NCI-H2196 (cell line): ENCODE measurements at regions not wholly inside any gene's neighbourhood (a gene's known extent, or its start where the extent isn't known, plus 50 kb on each side); places are given as distances from the start of the nearest gene placed in this dataset.
A peak's percentile ranks its signal among the peaks of the same experiment; 100 is the strongest.
"Not testable (repeated sequence)": the region's sequence is repeated elsewhere in the genome, so short reads cannot be mapped to it uniquely, and the experiment has no call there.

Source experiments
- DNase-seq: peaks from one replicate; lab custom pipeline; 2025; ENCODE audit not compliant: unreplicated experiment; lab: John Stamatoyannopoulos, UW

DNA sequence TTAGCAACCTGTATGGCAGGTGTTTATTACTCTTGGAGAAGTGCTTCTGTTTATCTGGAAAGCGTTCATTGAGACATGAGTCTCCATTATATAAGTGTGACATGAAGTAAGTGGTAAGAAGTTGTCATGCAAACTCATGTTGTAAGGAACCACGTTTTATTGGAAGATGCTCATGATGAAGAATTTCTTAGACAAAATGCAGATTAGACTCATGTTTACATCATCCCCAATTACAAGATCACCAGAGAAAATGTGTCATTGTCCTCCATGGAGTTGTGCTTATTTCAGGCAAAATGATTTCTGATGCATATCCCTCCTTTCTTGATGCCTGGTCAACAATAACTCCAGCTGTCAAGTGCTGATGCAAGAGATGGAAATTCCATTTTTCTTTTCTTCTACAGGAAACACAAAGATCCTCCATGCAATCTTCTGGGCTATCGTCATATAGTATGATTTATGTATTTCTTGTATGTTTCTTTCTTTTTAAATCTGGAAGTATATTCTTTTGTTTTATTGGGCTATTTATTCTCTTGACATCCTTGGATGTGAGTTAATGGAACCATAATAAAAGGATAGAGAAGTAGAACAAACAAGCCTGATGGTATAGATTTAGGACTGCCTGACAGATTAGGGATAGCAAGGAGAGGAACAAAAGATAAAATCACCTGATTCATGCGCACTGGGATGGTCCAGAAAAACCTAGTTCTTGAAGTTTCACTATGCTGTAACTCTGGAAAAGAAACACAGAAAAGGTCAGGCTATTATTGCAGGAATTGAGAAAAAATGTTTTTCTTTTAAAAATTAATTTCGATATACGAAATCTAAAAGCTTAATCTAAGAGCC is 50.7 kb upstream of the DIAPH3 start:
- DNase-seq = no peak

- no peak for DNase-seq
These were observed 56.3 kb upstream of the DIAPH3 start for GRCh38 chr13:60220072-60220471.

GRCh38 chr13:60221581-60221980 is 57.9 kb upstream of the DIAPH3 start:
- no peak for DNase-seq

DNA sequence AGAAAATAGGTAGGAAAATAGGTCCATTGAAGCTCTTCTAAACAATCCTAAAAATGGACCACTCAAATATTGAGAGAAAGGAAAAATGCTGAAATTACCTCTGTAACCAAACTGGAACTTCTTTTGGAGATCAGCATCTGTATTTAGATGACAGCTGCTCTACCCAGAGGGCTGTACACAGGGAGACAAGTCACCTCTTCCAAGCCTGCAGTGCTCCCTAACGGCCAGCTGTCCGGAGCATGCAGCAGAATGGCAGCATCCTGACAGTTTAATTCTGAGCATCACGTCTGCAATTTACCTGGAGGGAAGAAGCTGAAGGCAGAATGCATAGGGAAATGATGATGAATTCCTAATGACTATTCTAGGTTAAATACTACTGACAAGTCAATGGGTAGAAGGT is 62.8 kb upstream of the DIAPH3 start:
- no peak for DNase-seq

DNA sequence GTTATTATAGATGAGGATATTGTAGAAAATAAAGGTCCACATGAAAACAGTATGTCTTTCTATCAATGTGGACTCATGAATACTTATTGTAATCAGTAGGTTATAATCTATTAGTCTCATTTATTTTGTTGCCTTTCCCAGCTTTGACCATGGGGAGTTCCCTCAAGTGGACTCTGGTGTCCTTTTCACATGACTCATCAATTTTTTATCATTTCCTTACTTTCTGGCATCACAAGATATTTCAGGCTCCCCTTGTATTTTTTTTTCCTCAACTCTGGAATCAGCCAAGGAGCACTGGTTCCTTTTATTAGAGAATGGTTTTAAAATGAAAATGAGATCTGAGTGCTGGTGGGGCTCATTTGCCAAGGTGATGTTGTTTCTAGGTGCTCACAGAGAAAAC is 63.4 kb upstream of the DIAPH3 start:
- DNase-seq = no peak

DNA sequence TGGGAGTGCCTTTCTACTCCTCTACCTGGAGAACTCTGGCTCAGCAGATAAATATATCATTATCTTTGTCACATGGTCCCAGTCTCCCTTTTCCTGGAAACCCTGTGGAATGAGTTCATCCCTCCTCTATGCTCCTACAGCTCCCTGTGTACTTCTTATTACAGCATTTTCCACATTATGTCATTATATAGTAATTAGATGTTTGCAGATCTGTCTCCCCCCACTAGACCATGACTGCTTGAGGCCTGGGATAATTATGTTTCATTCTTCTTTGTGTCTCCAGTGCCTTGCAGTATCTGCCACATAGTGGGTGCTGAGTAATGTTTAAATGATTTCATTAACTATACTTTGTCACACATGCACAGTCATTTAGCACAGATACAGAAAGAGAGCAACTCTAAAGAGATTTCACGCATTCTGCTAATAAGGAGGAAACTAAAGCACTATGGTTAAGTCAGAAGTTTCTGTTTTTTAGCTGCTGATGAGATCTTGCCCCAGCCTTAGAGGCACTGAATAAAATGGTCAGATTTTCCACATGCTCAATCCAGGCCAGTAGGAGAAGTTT is 66.1 kb upstream of the DIAPH3 start:
- no peak for DNase-seq

DNA sequence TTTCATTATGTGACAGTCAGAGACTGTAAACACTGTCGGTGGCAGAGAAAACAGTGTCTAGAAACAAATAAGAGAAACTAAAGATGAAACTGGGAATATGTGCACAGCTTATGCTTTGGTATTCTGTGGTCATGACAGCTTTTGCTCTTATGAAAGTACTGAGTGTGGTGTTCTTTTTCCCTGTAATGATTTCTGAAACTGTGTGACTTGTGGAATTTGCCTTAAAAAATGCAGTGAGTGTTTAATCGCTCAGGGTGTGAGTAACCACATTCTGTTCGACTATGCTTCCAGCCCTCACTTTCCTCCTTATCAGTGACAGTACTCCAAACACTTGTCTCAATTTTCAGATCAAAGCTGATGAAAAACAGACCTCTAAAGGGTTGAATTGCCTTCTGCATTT is 66.9 kb upstream of the DIAPH3 start:
- DNase-seq = no peak

DNA sequence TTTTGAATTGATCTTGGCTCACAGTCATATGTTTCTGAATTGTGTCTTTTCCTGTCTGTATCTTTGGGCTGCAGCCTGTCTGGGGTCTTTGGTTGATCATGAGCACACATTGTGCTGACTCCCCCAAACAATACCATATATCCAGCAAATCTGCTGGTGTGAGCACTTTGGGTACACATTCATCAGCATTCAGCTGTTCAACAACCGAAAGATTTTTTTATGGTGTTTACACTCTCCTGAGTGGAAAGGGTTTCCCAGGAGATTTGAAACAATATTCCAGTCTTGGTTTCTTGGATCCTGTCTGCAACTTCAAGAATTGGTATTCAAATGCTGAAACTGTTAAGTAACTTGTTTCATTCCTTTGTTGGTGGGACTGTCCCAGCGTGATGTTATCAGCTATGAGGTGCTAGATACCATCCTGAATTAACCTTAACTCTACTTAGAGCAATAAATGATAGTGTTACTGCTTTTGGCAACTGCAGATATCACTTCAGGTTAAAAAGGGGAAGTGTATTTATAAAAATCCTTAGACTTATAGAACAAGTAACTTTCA is 78.4 kb upstream of the DIAPH3 start:
- no peak for DNase-seq

GRCh38 chr13:60244381-60244780 is 80.7 kb upstream of the DIAPH3 start:
- no peak for DNase-seq

DNA sequence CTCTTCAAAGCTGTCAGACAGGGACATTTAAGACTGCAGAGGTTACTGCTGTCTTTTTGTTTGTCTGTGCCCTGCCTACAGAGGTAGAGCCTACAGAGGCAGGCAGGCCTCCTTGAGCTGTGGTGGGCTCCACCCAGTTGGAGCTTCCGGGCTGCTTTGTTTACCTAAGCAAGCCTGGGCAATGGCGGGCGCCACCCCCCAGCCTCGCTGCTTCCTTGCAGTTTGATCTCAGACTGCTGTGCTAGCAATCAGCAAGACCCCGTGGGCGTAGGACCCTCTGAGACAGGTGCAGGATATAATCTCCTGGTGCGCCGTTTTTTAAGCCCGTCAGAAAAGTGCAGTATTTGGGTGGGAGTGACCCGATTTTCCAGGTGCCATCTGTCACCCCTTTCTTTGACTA is 87.7 kb upstream of the DIAPH3 start:
- not testable (repeated sequence) for DNase-seq

- no peak for DNase-seq
These were observed 94.6 kb upstream of the DIAPH3 start for GRCh38 chr13:60258349-60258748.

DNA sequence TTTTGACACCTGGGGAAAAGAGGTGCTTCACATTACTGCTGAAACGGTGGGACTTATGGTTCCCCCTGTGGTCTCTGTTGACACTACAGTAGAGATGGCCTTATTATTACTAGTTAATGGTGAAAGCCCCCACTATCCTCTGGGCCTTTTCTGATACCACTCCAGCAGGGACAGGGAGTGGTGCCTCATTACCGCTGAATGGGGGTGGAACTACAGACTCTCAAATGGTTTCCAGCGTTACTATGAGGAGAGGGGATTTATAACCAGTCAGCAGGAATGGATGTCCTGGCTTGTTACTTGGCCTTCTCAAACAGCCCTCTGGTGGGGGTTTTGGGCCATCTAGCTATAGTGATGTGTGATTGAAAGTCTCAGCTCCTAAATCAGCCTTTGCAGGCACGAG is 96.7 kb upstream of the DIAPH3 start:
- no peak for DNase-seq

DNA sequence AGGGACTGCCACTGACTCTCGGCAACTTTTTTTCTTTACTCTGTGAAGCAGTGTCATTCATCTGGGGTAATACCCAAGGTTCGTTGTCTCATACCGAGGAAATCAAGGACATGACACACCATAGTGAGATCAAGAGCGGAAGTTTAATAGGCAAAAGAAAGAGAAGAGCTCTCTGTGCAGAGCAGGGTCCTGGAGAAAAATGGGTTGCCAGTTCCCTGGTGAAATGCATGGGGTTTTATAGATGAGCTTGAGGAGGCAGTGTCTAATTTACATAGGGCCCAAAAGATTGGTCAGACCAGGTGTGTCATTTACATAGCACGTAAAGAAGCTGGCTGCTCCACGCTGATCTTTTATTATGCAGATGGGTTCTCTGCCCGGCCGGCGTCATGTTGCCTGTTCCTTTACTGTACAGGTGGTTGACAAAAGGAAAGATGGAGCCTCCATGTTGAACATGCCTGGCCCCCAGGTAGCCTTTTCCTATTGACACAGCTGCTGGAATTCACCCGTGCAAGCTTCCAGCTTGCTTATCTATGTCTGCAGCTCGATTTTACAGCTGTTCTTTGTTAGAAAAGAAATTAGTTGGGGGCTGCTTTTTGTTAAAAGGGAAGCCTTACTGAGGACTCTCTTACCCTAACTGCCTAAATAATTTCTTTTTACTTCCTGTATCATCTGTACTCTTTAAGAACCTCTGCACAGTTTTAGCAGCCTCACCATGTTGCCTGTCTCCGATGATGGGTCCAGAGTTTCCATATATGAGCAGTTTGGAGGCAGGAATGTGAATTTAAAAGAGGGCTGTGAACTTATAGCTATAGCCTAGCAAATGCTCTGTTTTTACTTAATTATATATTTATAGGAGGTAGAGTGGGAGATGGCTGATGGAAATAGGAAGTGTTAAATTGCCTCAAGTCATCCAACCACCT is 98.0 kb upstream of the DIAPH3 start:
- peak; percentile 44 for DNase-seq

GRCh38 chr13:60265566-60265965 is 101.8 kb upstream of the DIAPH3 start:
- no peak for DNase-seq

DNA sequence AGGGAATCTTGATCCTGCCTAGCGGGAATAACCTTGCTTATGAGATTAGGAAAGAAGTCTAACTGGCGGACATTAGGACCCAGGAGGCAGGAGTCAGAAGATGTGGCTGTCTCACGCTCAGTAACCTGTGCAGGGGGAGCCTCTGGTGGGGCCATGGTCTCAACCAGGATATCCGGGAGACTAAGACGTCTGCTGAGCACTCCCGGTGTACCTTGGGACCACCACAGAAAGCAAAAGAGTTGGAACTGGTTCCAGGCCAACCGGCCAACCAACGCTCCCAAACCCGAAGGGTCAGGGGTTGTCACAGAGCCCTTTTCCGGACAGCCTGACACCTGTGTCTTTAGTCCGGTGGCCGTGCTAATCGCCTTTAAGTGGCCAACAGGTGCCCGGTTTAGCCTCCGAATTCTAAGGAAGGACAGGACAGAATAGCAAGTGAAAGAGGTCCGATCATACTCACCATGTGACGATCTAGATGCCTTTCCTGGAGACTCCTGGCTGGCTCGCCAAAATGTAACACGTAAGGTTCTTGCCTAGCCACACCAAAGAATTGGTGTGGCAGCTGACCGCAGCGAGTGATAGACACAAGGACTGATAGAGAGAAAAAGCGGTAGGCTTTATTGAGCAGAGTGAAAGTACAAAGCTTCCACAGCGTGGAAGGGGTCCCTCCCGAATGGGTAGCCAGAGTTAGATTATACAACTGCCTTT is 103.9 kb upstream of the DIAPH3 start:
- DNase-seq = no peak

GRCh38 chr13:60268203-60268555 is 104.5 kb upstream of the DIAPH3 start:
- DNase-seq = no peak

GRCh38 chr13:60273971-60274527 is 110.3 kb upstream of the DIAPH3 start:
- DNase-seq = no peak

GRCh38 chr13:60274655-60275054 is 110.9 kb upstream of the DIAPH3 start:
- no peak for DNase-seq

DNA sequence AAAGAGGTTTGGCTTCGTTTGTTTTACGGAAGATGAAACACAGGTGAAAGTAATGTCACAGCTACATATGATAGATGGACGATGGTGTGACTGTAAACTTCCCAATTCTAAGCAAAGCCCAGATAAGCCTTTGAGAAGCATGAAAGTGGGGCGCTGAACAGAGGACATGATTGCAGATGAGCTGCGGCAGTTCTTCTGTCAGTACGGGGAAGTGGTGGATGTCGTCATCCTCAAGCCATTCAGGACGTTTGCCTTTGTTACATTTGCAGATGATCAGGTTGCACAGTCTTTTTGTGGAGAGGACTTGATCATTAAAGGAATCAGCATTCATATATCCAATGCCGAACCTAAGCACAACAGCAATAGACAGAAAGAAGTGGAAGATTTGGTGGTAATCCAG is 111.5 kb upstream of the DIAPH3 start:
- no peak for DNase-seq

DNA sequence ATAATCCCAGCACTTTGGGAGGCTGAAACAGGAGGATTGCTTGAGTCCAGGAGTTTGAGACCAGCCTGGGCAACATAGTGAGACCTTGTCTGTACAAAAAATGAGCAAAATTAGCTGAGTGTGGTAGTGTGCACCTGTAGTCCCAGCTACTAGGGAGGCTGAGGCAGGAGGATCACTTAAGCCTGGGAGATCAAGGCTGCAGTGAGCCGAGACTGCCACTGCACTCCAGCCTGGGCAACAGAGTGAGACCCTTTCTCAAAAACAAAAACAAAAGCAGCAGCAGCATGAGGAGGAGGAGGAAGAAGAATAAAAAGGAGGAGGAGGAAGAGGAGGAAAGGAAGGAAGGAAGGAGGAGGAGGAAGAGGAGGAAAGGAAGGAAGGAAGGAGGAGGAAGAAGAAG is 116.5 kb upstream of the TDRD3 start:
- DNase-seq = not testable (repeated sequence)

GRCh38 chr13:60282186-60282585 is 114.8 kb upstream of the TDRD3 start:
- no peak for DNase-seq
